DMS153 treated with DMSO at 0.1 percent for 48 hours (cell line): ENCODE measurements at regions not wholly inside any gene's neighbourhood (a gene's known extent, or its start where the extent isn't known, plus 50 kb on each side); places are given as distances from the start of the nearest gene placed in this dataset.
"Not testable (repeated sequence)": the region's sequence is repeated elsewhere in the genome, so short reads cannot be mapped to it uniquely, and the experiment has no call there.

Experiments
- DNase-seq: peaks from one replicate; lab custom pipeline; 2025; ENCODE audit not compliant: unreplicated experiment; lab: John Stamatoyannopoulos, UW

GRCh38 chr1:38672692-38673091 lies 186.9 kb downstream of the RRAGC start:
- no peak for DNase-seq

- no peak for DNase-seq
These were observed 188.4 kb downstream of the RRAGC start for GRCh38 chr1:38671221-38671620.

- DNase-seq = no peak
These were observed 188.9 kb downstream of the RRAGC start for GRCh38 chr1:38670544-38671122.

GRCh38 chr1:38667626-38668025 lies 191.9 kb downstream of the RRAGC start:
- DNase-seq = no peak

GRCh38 chr1:38662126-38662525 lies 197.4 kb downstream of the RRAGC start:
- no peak for DNase-seq

GRCh38 chr1:38658883-38659282 lies 200.7 kb downstream of the RRAGC start:
- no peak for DNase-seq

GRCh38 chr1:38657873-38658272 lies 201.7 kb downstream of the RRAGC start:
- DNase-seq = no peak

GRCh38 chr1:38657207-38657840 lies 202.2 kb downstream of the RRAGC start:
- DNase-seq = no peak

GRCh38 chr1:38656726-38657125 lies 202.8 kb downstream of the RRAGC start:
- DNase-seq = no peak

- DNase-seq = no peak
These were observed 207.4 kb downstream of the RRAGC start for GRCh38 chr1:38652217-38652616.

- DNase-seq = no peak
These were observed 207.9 kb downstream of the RRAGC start for GRCh38 chr1:38651669-38652068.

- no peak for DNase-seq
These were observed 211.2 kb downstream of the RRAGC start for GRCh38 chr1:38648417-38648816.

GRCh38 chr1:38647341-38647740 lies 212.2 kb downstream of the RRAGC start:
- DNase-seq = not testable (repeated sequence)

- DNase-seq = no peak
These were observed 215.5 kb downstream of the RRAGC start for GRCh38 chr1:38644092-38644491.

GRCh38 chr1:38641661-38642060 lies 217.9 kb downstream of the RRAGC start:
- no peak for DNase-seq

GRCh38 chr1:38640371-38640770 lies 219.2 kb downstream of the RRAGC start:
- no peak for DNase-seq

- DNase-seq = no peak
These were observed 231.3 kb downstream of the RRAGC start for GRCh38 chr1:38628241-38628640.

GRCh38 chr1:38625939-38626338 lies 233.6 kb downstream of the RRAGC start:
- DNase-seq = no peak

GRCh38 chr1:38624336-38625039 lies 235.1 kb downstream of the RRAGC start:
- DNase-seq = no peak

- DNase-seq = no peak
These were observed 236.0 kb downstream of the RRAGC start for GRCh38 chr1:38623529-38623928.

GRCh38 chr1:38622197-38622596 lies 237.4 kb downstream of the RRAGC start:
- no peak for DNase-seq

- DNase-seq = no peak
These were observed 242.7 kb downstream of the RRAGC start for GRCh38 chr1:38616846-38617245.
